Kidney glomerular epithelial cell (primary cell): ENCODE measurements at regions not wholly inside any gene's neighbourhood (a gene's known extent, or its start where the extent isn't known, plus 50 kb on each side); places are given as distances from the start of the nearest gene placed in this dataset.
A peak's percentile ranks its signal among the peaks of the same experiment; 100 is the strongest.
"Not testable (repeated sequence)": the region's sequence is repeated elsewhere in the genome, so short reads cannot be mapped to it uniquely, and the experiment has no call there.

Experiments
- DNase-seq: peaks from one replicate; lab custom pipeline; 2025; lab: John Stamatoyannopoulos, UW

- DNase-seq = no peak
Observed at GRCh38 chr11:69572233-69572860, 68.6 kb upstream of the CCND1 start.

- no peak for DNase-seq
Observed at GRCh38 chr11:69572861-69573260, 68.1 kb upstream of the CCND1 start.

DNA sequence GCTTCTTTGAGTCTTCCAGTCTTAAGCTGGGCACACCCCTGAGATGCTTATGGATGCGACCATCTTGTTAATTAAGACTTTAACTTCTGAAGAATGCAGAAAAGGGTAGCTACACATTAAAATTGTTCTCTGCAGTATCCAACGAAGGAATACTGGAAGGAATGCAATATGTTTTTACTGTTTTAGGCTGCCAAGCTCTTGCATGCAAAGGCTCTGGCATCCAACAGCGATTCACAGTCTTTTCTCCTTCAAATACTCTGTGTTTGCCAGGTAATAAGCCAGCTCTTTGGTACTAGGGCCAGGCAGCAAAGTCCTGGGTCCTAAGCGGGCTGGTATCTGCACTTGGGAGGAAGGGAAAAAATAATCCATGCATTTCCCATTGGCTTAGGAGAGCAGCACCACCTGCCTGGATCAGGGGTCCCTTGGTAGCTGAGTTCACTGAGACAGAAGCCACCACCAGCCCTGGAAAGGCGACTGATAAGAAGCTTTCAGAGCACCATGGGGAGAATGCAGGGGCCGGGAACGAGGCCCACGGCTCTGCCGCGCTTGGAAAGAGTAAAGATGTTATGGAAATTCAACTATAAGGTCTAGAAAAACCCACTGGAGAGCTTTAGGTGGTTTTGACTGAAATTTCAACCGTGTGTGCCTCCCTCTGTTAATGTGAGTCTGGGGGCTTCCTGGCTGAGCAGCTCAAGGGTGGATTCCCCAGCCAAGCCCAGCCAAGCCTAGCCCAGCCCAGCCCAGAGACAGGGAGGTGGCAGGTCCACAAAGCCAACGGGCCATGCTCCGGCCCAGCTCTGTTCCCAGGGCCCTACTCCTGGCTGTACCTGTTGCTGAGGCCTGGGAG lies 67.0 kb upstream of the CCND1 start:
- DNase-seq = no peak

GRCh38 chr11:69574608-69575255 lies 66.2 kb upstream of the CCND1 start:
- DNase-seq = no peak

- DNase-seq = no peak
Observed at GRCh38 chr11:69575296-69576068, 65.5 kb upstream of the CCND1 start.

DNA sequence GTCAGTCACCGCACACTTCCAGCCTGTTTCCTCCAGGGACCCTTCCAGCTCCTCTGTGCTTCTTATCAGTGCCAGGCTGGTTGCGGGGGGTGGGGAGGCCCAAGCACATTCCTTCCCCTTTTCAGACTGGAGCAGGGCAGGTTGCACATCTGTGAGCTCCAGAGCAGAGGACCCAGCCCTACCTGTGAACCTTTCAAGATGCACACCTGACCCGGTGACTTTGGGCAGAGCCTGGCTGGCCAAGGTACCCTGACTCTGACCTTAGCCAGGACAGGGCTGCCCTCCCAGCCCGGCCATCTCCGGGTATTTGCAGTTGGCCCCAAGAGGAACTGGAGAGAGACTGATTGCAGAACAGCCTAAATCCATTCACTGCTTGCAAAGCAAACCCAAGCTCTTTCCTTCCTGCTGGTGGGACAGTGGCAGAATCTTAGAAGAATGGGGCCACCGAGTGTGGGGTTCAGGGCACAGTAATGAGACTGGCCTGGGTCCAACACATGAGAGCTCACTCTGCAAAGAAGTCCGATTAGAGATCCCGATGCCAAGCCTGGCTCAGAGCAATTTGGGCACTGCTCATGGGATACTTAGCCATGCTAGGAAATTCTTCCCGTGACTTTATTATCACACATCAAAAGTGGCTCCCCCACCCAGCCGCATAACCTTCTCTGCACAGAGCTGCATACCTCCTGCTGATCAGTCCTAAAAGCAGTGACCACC lies 64.7 kb upstream of the CCND1 start:
- DNase-seq = no peak

DNA sequence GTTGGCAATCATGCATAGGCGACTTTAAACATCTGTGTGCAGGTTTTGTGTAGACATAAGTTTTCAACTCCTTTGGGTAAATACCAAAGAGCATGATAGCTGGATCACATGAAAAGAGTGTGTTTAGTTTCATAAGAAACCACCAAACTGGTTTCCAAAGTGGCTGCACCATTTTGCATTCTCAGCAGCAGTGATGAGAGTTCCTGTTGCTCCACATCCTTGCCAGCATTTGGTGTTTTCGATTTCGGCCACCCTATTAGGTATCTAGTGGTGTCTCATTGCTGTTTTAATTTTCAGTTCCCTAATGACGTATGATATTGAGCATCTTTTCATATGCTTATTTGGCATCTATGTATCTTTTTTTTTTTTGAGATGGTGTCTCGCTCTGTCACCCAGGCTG lies 62.8 kb upstream of the CCND1 start:
- no peak for DNase-seq

- no peak for DNase-seq
Observed at GRCh38 chr11:69580529-69580928, 60.4 kb upstream of the CCND1 start.

- no peak for DNase-seq
Observed at GRCh38 chr11:69582756-69583467, 58.0 kb upstream of the CCND1 start.

DNA sequence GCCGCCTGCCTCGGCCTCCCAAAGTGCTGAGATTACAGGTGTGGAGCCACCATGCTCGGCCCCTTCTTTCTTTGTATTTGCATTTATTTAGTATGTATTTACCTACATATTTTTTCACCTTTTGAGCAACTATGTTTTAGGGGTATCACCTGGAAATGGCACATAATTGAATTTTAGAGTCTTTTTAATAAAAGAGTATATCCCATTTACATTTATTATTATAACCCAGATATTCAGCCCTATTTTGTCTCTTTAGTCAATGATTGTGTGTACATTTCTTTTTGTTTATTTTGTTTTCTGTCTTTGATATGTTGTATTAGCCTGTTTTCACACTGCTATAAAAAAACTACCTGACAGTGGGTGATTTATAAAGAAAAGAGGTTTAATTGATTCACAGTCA lies 56.8 kb upstream of the CCND1 start:
- no peak for DNase-seq

GRCh38 chr11:69585385-69585784 lies 55.6 kb upstream of the CCND1 start:
- DNase-seq = no peak

DNA sequence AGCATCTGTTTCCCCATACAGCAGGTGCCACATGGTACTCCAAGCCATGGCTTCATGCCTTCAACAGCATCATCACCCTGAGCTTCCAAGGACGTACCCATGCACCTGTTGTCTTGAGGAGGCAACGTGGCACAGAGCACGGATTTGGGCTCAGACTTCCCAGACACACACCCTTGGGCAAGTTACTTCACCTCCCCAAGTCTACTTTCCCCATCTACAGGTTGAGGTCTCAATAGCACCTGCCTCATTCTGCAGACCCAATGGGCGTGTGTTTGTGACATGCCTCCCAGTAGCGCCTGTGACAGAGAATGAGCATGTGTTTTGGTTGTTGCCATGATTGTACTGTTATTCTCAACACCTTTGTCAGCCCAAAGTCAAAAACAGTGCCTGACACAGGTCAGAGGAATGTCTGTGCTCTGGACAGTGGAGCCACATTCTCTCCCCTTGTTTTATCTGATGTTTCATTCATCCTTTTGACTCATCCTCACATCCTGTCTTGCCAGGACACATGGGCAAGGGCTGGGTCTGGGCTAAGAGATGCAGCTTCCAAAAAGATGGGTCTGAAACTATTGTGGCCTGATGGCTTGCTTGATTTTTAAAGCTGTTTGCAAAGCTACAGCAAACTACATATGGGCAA lies 53.4 kb upstream of the CCND1 start:
- peak; percentile 39 for DNase-seq

GRCh38 chr11:69588270-69588669 lies 52.7 kb upstream of the CCND1 start:
- DNase-seq = no peak

DNA sequence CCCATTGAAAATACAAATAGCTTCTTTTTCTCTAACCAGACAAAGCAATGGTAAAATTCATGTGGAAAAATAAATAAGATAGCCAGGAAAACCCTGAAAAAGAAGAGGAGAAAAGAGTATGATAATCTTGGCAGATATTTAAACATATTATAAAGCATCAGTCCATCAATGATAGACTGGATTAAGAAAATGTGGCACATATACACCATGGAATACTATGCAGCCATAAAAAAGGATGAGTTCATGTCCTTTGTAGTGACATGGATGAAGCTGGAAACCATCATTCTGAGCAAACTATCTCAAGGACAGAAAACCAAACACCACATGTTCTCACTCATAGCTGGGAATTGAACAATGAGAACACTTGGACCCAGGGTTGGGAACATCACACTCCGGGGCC lies 50.9 kb upstream of the CCND1 start:
- not testable (repeated sequence) for DNase-seq
